A204.1 (cell line): ENCODE measurements at regions not wholly inside any gene's neighbourhood (a gene's known extent, or its start where the extent isn't known, plus 50 kb on each side); places are given as distances from the start of the nearest gene placed in this dataset.
"Not testable (repeated sequence)": the region's sequence is repeated elsewhere in the genome, so short reads cannot be mapped to it uniquely, and the experiment has no call there.

Source experiments
- FAIRE-seq: peaks from 2 replicates; lab custom pipeline; 2012; peaks lifted over from hg19 to GRCh38; lab: Jason Lieb, UNC

GRCh38 chr18:70982292-70982691 is 693.4 kb downstream of the SOCS6 start:
- FAIRE-seq: no peak

- no peak for FAIRE-seq
Measured at GRCh38 chr18:70981400-70982140, 692.7 kb downstream of the SOCS6 start.

- FAIRE-seq: no peak
Measured at GRCh38 chr18:70973626-70974025, 684.8 kb downstream of the SOCS6 start.

GRCh38 chr18:70966419-70966818 is 677.6 kb downstream of the SOCS6 start:
- no peak for FAIRE-seq

- no peak for FAIRE-seq
Measured at GRCh38 chr18:70961939-70962338, 673.1 kb downstream of the SOCS6 start.

GRCh38 chr18:70956554-70956953 is 667.7 kb downstream of the SOCS6 start:
- no peak for FAIRE-seq

- FAIRE-seq: no peak
Measured at GRCh38 chr18:70936160-70936559, 647.3 kb downstream of the SOCS6 start.

- peak; percentile 90 for FAIRE-seq
Measured at GRCh38 chr18:70931942-70932814, 643.3 kb downstream of the SOCS6 start.

GRCh38 chr18:70920840-70921374 is 632.1 kb downstream of the SOCS6 start:
- no peak for FAIRE-seq

GRCh38 chr18:70907673-70908072 is 618.8 kb downstream of the SOCS6 start:
- FAIRE-seq: no peak

- FAIRE-seq: no peak
Measured at GRCh38 chr18:70892381-70892780, 603.5 kb downstream of the SOCS6 start.

GRCh38 chr18:70870292-70870691 is 581.4 kb downstream of the SOCS6 start:
- no peak for FAIRE-seq

GRCh38 chr18:70848329-70848728 is 559.5 kb downstream of the SOCS6 start:
- no peak for FAIRE-seq

GRCh38 chr18:70840649-70841048 is 551.8 kb downstream of the SOCS6 start:
- FAIRE-seq: no peak

GRCh38 chr18:70827632-70828031 is 538.8 kb downstream of the SOCS6 start:
- FAIRE-seq: no peak

GRCh38 chr18:70826571-70826970 is 537.7 kb downstream of the SOCS6 start:
- FAIRE-seq: no peak

- FAIRE-seq: no peak
Measured at GRCh38 chr18:70822691-70823090, 533.8 kb downstream of the SOCS6 start.

- FAIRE-seq: no peak
Measured at GRCh38 chr18:70822117-70822516, 533.3 kb downstream of the SOCS6 start.

- no peak for FAIRE-seq
Measured at GRCh38 chr18:70808481-70809056, 519.7 kb downstream of the SOCS6 start.

- FAIRE-seq: peak; percentile 44
Measured at GRCh38 chr18:70781860-70782453, 493.1 kb downstream of the SOCS6 start.

GRCh38 chr18:70766254-70766653 is 477.4 kb downstream of the SOCS6 start:
- FAIRE-seq: not testable (repeated sequence)

GRCh38 chr18:70762812-70763211 is 474.0 kb downstream of the SOCS6 start:
- no peak for FAIRE-seq
